GM18870 (cell line): ENCODE measurements at regions not wholly inside any gene's neighbourhood (a gene's known extent, or its start where the extent isn't known, plus 50 kb on each side); places are given as distances from the start of the nearest gene placed in this dataset.

Experiments
- ATAC-seq: cut with Tn5 transposase; IDR thresholded peaks from one replicate; pipeline ENCODE4 v1.9.1; 2021; ENCODE audit warnings: moderate library complexity; ENCODE audit not compliant: unreplicated experiment

DNA sequence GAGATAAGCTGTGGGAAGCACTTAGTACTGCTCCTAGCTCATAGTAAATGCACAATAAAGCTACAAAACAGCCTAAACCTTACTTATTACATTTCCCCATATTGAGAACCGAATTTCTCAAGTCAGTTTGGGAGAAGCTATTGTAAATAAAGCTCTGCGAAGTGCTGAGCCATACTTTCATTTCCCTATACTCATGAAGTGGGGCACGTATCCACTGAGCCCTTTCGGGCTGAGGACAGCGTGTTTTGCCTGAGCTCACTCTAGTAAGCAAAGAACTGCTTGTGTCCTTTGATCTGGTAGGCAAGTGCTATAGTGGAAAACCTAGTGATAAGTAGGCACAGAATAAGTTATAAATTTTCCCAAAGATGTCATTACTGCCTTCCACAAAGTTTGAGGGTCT, 165.0 kb downstream of the RSL24D1 start:
- ATAC-seq, result no peak

DNA sequence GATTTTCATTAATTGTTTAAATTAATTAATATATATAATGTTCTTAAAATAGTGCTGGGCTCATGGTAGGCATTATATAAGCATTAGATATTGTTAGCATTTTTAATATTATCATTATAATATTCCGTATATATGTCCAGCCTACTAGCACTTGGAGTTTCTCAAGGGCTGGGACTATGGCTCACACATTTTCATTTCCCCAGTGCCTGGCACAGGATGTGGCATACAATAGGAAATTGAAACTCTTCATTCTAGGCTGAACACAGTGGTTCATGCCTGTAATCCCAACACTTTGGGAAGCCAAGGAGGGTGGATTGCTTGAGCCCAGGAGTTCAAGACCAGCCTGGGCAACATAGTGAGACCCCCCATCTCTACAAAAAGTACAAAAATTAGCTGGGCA, 170.4 kb downstream of the RSL24D1 start:
- ATAC-seq, result no peak

GRCh38 chr15:55017635-55018034, 179.1 kb downstream of the RSL24D1 start:
- no peak for ATAC-seq

DNA sequence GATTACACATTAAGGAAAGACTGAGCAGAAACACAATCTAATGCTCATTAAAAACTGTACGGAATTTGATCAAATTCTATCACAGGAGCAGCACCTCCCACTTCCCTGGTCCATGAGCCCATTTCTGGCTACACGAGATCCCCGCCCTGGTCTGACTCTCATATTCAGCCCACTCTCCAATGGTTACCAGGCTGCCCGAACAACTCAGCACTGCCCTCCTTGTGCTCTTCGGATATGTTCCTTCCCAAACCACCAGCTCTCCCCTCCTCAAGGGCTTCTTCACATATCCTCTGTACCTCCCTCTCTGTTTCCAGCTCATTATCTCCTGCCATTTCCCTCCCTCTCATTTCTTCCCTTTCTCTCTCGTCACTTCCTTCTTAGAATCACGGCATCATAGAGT, 180.5 kb downstream of the RSL24D1 start:
- ATAC-seq, result no peak

DNA sequence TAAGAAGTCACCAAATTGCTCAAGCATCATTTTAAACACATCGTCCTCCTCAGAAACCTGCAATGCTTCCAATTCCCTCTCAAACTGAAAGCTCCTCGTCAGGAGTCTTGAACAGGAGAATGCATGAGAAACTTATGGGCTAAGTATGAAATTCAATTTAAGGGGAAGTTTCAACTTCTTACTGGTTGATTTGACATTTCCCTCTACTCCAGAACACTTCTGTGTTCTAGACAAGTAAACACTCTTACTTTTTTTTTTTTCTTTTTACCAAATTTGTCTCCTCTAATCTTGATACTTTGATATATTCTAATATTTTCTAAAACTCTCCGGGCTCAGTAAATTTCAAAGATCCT, 181.7 kb downstream of the RSL24D1 start:
- no peak for ATAC-seq

DNA sequence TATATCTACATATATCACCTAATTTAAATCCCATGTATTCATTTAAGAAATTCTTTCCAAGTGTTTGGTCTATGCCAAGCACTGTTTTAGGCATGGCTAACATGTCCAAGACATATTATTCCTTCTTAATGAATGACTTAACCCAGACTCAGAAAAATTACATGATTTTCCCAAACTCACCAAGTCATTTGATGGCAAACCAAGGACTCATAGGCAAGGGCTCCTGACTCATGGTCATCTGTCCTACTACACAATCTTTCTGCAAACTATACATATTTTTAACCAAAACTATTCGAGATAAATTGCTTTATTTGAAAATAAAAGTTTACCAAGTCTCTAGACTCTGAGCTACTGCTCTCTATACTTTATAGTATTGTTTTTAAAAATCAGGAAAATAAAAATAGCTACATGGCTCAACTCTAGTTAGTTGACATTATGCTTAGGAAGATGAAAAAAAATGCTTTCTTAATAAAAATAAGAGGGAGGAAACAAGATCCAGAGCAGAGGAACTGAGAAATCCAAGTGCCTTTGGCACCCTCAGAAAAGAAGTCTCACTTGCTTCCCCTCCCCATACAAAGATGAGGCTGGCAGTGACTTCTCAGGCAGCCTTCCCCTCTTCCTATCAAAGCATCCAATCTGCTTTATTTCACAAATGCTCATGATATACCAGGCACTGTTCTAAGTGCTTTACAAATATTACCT, 182.2 kb downstream of the RSL24D1 start:
- no peak for ATAC-seq

DNA sequence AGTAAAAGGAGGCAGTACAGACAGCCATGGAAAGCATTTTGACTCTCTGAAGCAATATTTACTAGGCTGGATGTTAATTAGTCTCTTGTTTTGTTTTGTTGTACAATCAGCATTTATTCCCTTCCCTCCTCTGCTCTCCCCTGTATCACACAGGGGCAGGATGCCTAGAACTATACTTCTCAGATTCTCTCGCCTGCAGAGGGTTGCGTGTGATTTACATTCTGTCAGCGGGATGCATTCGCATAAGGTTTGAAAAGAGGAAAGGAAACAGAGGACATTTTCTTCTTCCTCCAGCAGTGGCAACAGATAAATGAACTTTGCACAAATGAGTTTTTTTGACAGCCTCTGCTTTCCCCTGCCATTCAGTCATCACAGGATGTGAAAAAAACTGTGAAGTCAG, 188.3 kb downstream of the RSL24D1 start:
- ATAC-seq, result no peak

GRCh38 chr15:55007561-55007960, 189.2 kb downstream of the RSL24D1 start:
- no peak for ATAC-seq

GRCh38 chr15:55005679-55006078, 191.1 kb downstream of the RSL24D1 start:
- no peak for ATAC-seq

DNA sequence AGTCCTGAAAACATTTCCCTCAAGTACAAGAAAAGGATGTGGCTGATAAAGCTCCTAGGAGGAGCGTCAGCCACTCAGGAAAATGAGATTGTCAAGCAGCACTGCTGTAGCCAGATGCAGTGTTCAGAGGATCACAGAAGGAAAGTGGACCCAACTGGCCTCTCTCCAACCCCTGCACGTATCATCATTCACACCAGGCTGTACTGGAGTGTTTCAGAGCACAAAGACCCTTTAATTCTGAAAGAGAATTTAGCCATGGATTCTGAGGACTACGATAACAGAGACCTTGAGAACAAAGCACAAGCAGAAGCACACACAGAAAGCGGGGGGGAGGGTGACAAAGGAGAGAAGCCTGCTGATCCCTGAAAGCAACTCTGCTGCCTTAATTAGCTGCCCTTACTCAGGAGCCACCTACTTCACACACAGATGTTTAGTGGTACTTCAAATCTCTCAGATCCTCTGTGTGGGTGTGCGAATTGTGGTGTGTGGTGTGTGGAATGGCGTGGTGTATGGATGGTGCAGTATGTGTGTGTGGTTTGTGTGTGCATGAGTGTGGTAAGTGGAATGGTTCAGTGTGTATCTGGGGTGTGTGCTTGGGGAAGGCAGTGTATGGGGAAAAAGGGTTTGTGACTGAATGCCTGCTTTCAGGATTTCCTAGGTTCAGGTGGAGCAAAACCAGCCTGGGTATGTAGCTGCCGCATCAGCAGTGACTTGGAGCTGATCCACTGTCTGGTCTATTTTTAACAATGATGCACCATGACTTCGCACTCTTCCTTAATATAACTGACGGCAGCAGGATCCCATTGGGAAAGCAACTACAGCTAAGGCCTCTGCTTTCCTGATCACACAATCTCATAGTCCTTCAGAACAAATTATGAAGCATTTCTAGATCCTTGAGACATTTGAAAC, 192.5 kb downstream of the RSL24D1 start:
- no peak for ATAC-seq

DNA sequence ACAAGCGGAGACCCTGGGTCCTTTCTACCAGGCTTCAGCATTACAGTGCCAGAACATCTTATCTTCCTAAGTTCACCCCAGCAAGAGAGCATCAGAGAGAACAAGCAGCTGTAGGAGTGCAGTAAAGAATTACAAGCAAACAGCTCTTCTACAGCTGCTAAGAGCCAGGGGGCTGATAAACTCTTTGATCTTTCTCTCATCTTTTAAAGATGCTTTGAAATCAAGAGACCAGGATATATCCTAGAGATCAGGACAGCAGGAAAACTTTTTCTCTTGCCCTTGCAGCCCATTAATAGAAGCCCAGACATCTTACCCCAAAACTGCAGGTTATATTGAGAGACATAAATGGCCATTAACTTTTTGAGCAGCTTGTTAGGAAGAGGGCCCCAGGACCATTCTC, 198.1 kb downstream of the RSL24D1 start:
- ATAC-seq, result no peak

GRCh38 chr15:54990793-54991192, 205.9 kb downstream of the RSL24D1 start:
- no peak for ATAC-seq

DNA sequence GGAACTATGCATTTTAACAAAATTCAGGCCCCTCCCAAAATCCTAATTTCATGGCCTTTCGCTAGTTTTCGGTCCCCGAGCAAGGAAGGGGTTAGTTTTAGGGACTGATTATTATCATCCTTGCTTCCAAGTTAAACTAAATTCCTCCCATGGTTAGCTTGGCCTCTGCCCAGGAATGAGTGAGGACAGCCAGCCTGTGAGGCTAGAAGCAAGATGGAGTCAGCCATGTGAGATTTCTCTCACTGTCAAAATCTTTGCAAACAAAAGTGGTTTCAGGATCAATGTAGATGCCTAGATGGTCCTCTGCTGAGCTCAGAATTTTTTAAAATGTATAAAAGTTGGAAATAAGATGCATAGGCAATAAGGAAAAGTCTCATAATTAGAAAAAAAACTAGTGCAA, 208.9 kb downstream of the RSL24D1 start:
- no peak for ATAC-seq

DNA sequence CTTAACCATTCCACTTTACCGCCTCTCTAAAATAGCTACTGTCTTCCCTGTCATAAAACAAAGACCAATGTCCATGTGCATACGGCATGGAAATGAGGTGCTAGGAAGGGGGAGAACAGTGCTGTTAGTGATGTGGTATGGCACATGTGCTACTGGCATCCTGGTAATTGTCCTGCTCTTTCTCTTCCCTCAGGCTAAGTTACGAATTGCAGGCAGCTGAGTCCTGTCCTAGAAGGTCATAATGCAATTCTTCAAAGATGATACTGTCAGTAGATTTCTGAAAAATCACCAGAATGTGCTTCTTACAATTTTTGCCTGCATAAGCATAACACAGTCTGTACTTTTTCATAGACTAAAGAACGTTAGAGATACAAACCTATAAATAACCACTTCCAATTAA, 216.8 kb downstream of the RSL24D1 start:
- no peak for ATAC-seq

DNA sequence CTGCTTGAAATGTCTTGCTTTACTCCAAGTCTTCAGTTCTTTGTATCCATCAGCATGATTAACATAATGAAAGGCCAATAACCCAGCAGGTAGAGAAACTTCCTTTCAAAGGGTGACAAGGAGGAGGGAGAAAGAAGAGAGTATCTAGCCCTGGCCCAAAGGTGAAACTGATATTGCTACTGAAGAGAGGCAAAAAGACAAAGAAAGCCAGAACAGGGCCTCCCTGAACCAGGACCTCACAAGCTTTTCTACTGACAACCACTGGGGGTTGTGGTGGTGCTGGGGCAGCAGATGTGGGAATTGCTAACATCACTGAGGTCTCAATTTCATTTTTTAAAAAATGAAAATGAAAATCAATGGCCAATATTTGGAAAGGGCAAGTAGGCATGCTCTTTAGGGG, 234.1 kb downstream of the RSL24D1 start:
- ATAC-seq, result no peak

GRCh38 chr15:54960266-54960665, 236.5 kb downstream of the RSL24D1 start:
- no peak for ATAC-seq

DNA sequence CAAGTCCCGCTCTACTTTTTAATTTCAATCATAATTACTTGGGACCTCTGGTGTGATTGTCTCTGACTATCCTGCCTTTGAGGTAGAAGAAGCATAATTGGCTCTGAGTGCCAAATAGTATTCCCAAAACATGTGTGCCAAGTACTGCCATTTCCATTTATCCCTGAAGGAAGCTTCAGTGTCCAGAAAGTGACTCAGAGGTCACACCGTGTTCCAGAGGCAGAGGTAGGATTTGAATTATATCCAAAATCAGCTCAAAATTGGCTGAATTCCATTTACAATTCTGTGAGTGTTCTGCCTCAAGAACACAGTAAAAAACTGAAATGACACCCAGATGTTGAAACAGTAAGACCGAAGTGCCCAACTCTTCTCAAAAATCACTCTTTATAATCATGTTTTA, 255.3 kb downstream of the RSL24D1 start:
- ATAC-seq, result no peak

- no peak for ATAC-seq
Measured at GRCh38 chr15:54917312-54917711, 279.4 kb downstream of the RSL24D1 start.

DNA sequence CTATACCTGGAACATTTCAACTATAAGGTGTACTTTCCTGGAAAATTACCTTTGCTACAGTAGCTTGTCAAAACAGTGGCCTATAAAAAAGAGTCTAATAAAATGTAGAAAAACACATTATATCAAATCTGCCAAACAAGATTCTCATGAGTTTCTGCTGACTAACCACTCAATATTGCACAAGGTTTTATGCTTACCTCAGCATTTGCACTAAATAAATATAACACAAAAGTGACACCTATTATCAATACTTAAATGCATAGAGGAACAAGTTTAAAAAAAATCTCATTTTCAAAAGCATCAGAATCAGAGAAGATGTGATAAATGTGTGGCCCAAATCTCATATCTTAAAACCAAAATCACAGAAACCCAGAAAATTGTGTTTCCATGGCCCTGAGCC, 281.4 kb downstream of the RSL24D1 start:
- no peak for ATAC-seq

DNA sequence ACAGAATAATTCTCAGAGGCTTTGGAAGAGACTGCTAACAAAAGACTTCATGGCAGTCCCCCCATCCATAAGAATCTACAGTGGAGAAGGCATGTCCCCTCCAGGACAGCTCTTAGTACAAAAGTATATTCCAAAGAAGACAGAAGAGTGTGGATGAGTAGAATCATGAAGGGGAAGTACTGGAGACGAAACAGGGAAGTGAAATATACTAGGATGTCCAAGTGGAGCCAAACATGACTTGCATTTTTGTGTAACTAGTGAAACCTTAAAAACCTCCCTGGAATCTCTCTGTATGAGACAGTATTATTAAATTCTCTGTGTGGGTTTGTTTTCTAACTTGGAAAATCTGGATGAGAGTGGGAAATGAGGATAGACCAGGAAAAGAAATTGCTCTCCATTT, 312.4 kb downstream of the RSL24D1 start:
- no peak for ATAC-seq

GRCh38 chr15:54859982-54860381, 336.8 kb downstream of the RSL24D1 start:
- no peak for ATAC-seq

DNA sequence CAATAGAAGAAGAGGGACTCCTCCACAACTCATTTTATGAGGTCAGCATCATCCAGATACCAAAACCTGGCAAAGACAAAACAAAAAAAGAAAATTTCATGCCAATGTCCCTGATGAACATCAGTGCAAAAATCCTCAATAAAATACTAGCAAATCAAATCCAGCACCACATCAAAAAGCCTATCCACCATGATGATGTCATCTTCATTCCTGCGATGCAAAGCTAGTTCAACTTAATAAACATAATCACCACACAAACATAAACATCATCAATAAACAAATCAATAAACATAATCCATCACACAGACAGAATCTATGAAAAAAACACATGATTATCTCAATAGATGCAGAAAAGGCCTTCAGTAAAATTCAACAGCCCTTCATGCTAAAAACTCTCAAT, 342.1 kb downstream of the RSL24D1 start:
- no peak for ATAC-seq
